ENCODE measurements at regions not wholly inside any gene's neighbourhood (a gene's known extent, or its start where the extent isn't known, plus 50 kb on each side); places are given as distances from the start of the nearest gene placed in this dataset.

DNA sequence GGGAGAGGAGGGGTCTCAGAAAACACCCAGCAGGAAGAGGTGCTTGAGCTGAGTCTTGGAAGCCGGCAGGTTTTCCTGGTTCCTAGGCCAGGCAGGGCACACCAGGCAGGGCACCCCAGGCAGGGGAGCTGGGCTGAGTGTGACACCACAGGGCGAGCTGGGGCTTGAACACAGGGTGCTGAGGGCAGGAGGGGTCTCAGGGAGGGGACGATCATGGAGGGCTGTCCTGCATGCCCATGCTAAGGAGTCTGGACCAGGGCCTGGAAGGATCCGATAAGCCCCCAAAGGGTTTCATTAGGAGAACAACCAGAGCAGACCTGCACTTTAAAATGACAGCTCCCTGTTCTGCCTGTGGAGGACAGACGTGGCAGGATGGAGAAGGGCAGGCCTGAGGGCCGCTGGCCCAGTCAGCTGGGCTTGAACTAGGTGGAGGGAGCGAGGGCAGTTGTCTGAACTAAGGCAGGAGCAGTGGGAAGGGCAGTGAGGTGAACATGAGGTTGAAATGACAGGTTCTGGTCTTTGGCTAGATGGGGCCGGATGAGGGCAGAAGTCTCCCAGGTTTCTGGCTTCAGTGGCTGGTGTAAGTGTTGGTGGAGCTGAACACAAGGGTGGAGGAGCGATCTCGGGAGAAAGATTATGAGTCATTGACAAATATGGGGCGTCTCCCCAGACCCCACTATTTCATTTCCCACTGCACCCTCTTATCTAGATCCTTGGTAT, 171.0 kb upstream of the PZP start:
- POLR2A ChIA-PET = interaction anchor here (0.6 kb wide), 1 partner anchor 329 kb away, joined by 3 read pairs; no protein-coding TSS in a partner anchor
- Histone ChIP-seq H3K9ac (ENCODE audit: low read length) (no peak overlapping the region), H3K36me3 (ENCODE audit: control insufficient read depth in 1 of 2, insufficient read depth in 2 of 2, low read length in 2 of 2) (no peaks in the 10 kb centered on the region), H3K9me3 (ENCODE audit: control insufficient read depth in 1 of 2, insufficient read depth in 1 of 2, low read depth in 1 of 2, low read length in 2 of 2) (no peaks in the 10 kb centered on the region), H3K27ac (ENCODE audit: low read depth, low read length) (no peak overlapping the region), H2AFZ (ENCODE audit: low read depth, low read length, poor library complexity, severe bottlenecking) (no peak overlapping the region), H3K4me3 (replicated peaks in 1 of 2; ENCODE audit: low read depth in 1 of 2, low read length in 2 of 2) (no peak overlapping the region), H3K79me2 (ENCODE audit: insufficient read depth, low read length) (no peaks in the 10 kb centered on the region), H4K20me1 (ENCODE audit: insufficient read depth) (no peaks in the 10 kb centered on the region), H3K9me2 (ENCODE audit: insufficient read depth) (no peaks in the 10 kb centered on the region), H3K4me2 (ENCODE audit: low read length) (no peak overlapping the region), H3K27me3 (ENCODE audit: insufficient read depth, low read length) (no peaks in the 10 kb centered on the region), H3K4me1 (ENCODE audit: control insufficient read depth in 1 of 2, insufficient read depth in 2 of 2, low read length in 2 of 2) (no peaks in the 10 kb centered on the region)
- CTCF ChIA-PET = interaction anchor here (1.2 to 1.5 kb wide), 2 partner anchors 32 to 364 kb away, joined by 3 to 7 read pairs; no protein-coding TSS in a partner anchor
- TF ChIP-seq, protein P1, sequence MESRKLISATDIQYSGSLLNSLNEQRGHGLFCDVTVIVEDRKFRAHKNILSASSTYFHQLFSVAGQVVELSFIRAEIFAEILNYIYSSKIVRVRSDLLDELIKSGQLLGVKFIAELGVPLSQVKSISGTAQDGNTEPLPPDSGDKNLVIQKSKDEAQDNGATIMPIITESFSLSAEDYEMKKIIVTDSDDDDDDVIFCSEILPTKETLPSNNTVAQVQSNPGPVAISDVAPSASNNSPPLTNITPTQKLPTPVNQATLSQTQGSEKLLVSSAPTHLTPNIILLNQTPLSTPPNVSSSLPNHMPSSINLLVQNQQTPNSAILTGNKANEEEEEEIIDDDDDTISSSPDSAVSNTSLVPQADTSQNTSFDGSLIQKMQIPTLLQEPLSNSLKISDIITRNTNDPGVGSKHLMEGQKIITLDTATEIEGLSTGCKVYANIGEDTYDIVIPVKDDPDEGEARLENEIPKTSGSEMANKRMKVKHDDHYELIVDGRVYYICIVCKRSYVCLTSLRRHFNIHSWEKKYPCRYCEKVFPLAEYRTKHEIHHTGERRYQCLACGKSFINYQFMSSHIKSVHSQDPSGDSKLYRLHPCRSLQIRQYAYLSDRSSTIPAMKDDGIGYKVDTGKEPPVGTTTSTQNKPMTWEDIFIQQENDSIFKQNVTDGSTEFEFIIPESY (IDR thresholded peaks at IDR 0.05; ENCODE audit: extremely low read depth, insufficient replicate concordance, low read length) = no peak
- TF ChIP-seq, protein P2, sequence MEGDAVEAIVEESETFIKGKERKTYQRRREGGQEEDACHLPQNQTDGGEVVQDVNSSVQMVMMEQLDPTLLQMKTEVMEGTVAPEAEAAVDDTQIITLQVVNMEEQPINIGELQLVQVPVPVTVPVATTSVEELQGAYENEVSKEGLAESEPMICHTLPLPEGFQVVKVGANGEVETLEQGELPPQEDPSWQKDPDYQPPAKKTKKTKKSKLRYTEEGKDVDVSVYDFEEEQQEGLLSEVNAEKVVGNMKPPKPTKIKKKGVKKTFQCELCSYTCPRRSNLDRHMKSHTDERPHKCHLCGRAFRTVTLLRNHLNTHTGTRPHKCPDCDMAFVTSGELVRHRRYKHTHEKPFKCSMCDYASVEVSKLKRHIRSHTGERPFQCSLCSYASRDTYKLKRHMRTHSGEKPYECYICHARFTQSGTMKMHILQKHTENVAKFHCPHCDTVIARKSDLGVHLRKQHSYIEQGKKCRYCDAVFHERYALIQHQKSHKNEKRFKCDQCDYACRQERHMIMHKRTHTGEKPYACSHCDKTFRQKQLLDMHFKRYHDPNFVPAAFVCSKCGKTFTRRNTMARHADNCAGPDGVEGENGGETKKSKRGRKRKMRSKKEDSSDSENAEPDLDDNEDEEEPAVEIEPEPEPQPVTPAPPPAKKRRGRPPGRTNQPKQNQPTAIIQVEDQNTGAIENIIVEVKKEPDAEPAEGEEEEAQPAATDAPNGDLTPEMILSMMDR (IDR thresholded peaks at IDR 0.05 in 2 of 3, conservative IDR thresholded peaks at IDR 0.05 in 1 of 3; ENCODE audit: borderline replicate concordance in 1 of 3, insufficient read depth in 1 of 3, low read depth in 2 of 3, low read length in 2 of 3) = no peak
- TF ChIP-seq POLR2AphosphoS5 (IDR thresholded peaks at IDR 0.05; ENCODE audit: low read depth, low read length) = no peak
- RAD21 ChIA-PET (ENCODE audit: low non-redundant PET in 1 of 2, low total read pairs in 2 of 2, uncharacterized antibody in 2 of 2, unreplicated experiment in 2 of 2) = interaction anchor here in 1 of 2 experiments (0.9 kb wide), 1 partner anchor 48 kb away, joined by 4 read pairs; no protein-coding TSS in a partner anchor
- no TSS peak for BruUV-seq (replicated peaks)
- peak; percentile 21; the same call in 1 of the 2 replicates for ATAC-seq
- DNase-seq (ENCODE audit: low read depth, low spot score) = no peak
- intact Hi-C loops (cut with micrococcal nuclease) = loop anchor here (10.0 kb wide), 1 partner anchor 86 kb away; no protein-coding TSS in a partner anchor

All from HCT116 (cell line).